ENCODE measurements at regions not wholly inside any gene's neighbourhood (a gene's known extent, or its start where the extent isn't known, plus 50 kb on each side); places are given as distances from the start of the nearest gene placed in this dataset.
"Not testable (repeated sequence)": the region's sequence is repeated elsewhere in the genome, so short reads cannot be mapped to it uniquely, and the experiment has no call there.

DNA sequence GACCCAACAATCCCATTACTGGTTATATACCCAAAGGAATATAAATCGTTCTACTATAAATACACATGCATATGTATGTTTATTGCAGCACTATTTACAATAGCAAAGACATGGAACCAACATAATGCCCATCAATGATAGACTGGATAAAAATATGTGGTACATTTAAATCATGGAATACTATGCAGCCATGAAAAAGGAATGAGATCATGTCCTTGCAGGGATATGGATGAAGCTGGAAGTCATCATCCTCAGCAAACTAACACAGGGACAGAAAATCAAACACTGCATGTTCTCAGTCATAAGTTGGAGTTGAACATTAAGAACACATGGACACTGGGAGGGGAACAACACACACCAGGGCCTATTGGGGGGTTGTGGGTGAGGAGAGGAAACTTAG lies 741.8 kb downstream of the CDH18 start:
- in situ Hi-C loops (cut with MboI); H2AFZ ChIP-seq (ENCODE audit: low read depth, low read length); H3K27me3 ChIP-seq (ENCODE audit: control insufficient read depth in 2 of 2, insufficient read depth in 2 of 2, low read length in 2 of 2); H3K79me2 ChIP-seq (ENCODE audit: control insufficient read depth, insufficient read depth, low read length); ATAC-seq; DNase-seq (ENCODE audit: extremely low read depth in 1 of 4, low spot score in 3 of 4); H3K9me1 ChIP-seq (ENCODE audit: control insufficient read depth, insufficient read depth, low read length); H3K36me3 ChIP-seq (ENCODE audit: control insufficient read depth, insufficient read depth, low read length); FAIRE-seq; H3K9ac ChIP-seq (ENCODE audit: insufficient read depth in 1 of 2, low read depth in 2 of 2, low read length in 2 of 2); H3K9me3 ChIP-seq (replicated peaks; ENCODE audit: control insufficient read depth, insufficient read depth, low read depth, low read length); H3K4me3 ChIP-seq; BruUV-seq (replicated peaks); H3K27ac ChIP-seq (ENCODE audit: extremely low read depth, low read depth, low read length); H3K4me1 ChIP-seq (replicated peaks in 1 of 2; ENCODE audit: control insufficient read depth in 2 of 2, insufficient read depth in 2 of 2, low read length in 2 of 2); intact Hi-C loops (cut with micrococcal nuclease); H4K20me1 ChIP-seq (replicated peaks; ENCODE audit: control insufficient read depth, insufficient read depth, low read length); H3K4me2 ChIP-seq (ENCODE audit: insufficient read depth, low read length); POLR2A ChIA-PET; CTCF ChIA-PET (ENCODE audit: low intra/inter-chr PET ratio): not testable (repeated sequence)
- 4% methylated on average over 1 of the region's 1 CpG for WGBS (ENCODE audit: insufficient coverage, low coverage, missing lambda C conversion rate)
- TF ChIP-seq ZNF146 (CRISPR knock-in tag; IDR thresholded peaks at IDR 0.05; ENCODE audit: unreplicated experiment) (peak; percentile 97), BCOR (IDR thresholded peaks at IDR 0.05) (0 out of 2 replicates have a peak, but pooled peaks have one; percentile 16), RBM25 (IDR thresholded peaks at IDR 0.05; ENCODE audit: low read depth, low read length, severe bottlenecking) (peak; percentile 53)

GRCh38 chr5:19247302-19247701 lies 740.7 kb downstream of the CDH18 start:
- BruUV-seq (replicated peaks), result no TSS peak
- Histone ChIP-seq H3K27me3 (ENCODE audit: control insufficient read depth in 2 of 2, insufficient read depth in 2 of 2, low read length in 2 of 2) (no peaks in the 10 kb centered on the region), H3K36me3 (ENCODE audit: control insufficient read depth, insufficient read depth, low read length) (no peaks in the 10 kb centered on the region), H3K9ac (ENCODE audit: insufficient read depth in 1 of 2, low read depth in 2 of 2, low read length in 2 of 2) (no peak overlapping the region), H3K9me1 (ENCODE audit: control insufficient read depth, insufficient read depth, low read length) (no peaks in the 10 kb centered on the region), H4K20me1 (replicated peaks; ENCODE audit: control insufficient read depth, insufficient read depth, low read length) (no peaks in the 10 kb centered on the region), H3K4me1 (replicated peaks in 1 of 2; ENCODE audit: control insufficient read depth in 2 of 2, insufficient read depth in 2 of 2, low read length in 2 of 2) (no peaks in the 10 kb centered on the region), H3K4me3 (no peak overlapping the region), H3K79me2 (ENCODE audit: control insufficient read depth, insufficient read depth, low read length) (no peaks in the 10 kb centered on the region), H3K27ac (ENCODE audit: extremely low read depth, low read depth, low read length) (no peak overlapping the region), H3K9me3 (replicated peaks; ENCODE audit: control insufficient read depth, insufficient read depth, low read depth, low read length) (no peaks in the 10 kb centered on the region), H2AFZ (ENCODE audit: low read depth, low read length) (no peak overlapping the region), H3K4me2 (ENCODE audit: insufficient read depth, low read length) (no peak overlapping the region)
- CTCF ChIA-PET (ENCODE audit: low intra/inter-chr PET ratio), result no interaction called here
- FAIRE-seq (no peak), DNase-seq (ENCODE audit: extremely low read depth in 1 of 4, low spot score in 3 of 4) (no peak), ATAC-seq (no peak)
- WGBS (ENCODE audit: insufficient coverage, low coverage, missing lambda C conversion rate), result 18% methylated on average over 3 of the region's 3 CpGs
- in situ Hi-C loops (cut with MboI), result no loop called here
- intact Hi-C loops (cut with micrococcal nuclease), result no loop called here
- POLR2A ChIA-PET, result no interaction called here
- TF ChIP-seq RFX7 (CRISPR knock-in tag; IDR thresholded peaks at IDR 0.05), result no peak
- TF ChIP-seq ETS1 (conservative IDR thresholded peaks at IDR 0.05; ENCODE audit: control insufficient read depth, low read depth, low read length), result no peak
- TF ChIP-seq DIDO1 (tag; IDR thresholded peaks at IDR 0.05; ENCODE audit: low read depth), result no peak
- TF ChIP-seq ZNF592 (IDR thresholded peaks at IDR 0.05), result no peak
- TF ChIP-seq EWSR1 (IDR thresholded peaks at IDR 0.05; ENCODE audit: borderline replicate concordance, low read depth, partially characterized antibody), result no peak
- no peak for TF ChIP-seq HDAC3 (IDR thresholded peaks at IDR 0.05; ENCODE audit: borderline replicate concordance, partially characterized antibody)
- TF ChIP-seq MLX (CRISPR knock-in tag; conservative IDR thresholded peaks at IDR 0.05), result no peak
- no peak for TF ChIP-seq ELF4 (CRISPR knock-in tag; IDR thresholded peaks at IDR 0.05)
